ENCODE measurements at regions not wholly inside any gene's neighbourhood (a gene's known extent, or its start where the extent isn't known, plus 50 kb on each side); places are given as distances from the start of the nearest gene placed in this dataset.

GRCh38 chr6:6885521-6886170, 222.1 kb upstream of the RREB1 start:
- intact Hi-C loops (cut with DNase I; ENCODE audit: low total_unique reads): no loop called here
- Histone ChIP-seq H3K36me3 (no peaks in the 10 kb centered on the region), H3K4me3 (no peak overlapping the region), H3K27ac (no peak overlapping the region), H3K4me1 (no peaks in the 10 kb centered on the region), H3K9me3 (no peaks in the 10 kb centered on the region), H3K27me3 (no peaks in the 10 kb centered on the region)
- no peak for TF ChIP-seq CTCF (IDR thresholded peaks at IDR 0.05)
- TF ChIP-seq POLR2A (IDR thresholded peaks at IDR 0.05): no peak
- no peak for DNase-seq

GRCh38 chr6:6886171-6886885, 221.4 kb upstream of the RREB1 start:
- intact Hi-C loops (cut with DNase I; ENCODE audit: low total_unique reads): no loop called here

GRCh38 chr6:6886886-6887285, 220.9 kb upstream of the RREB1 start:
- Histone ChIP-seq H3K27ac (no peak overlapping the region), H3K9me3 (no peaks in the 10 kb centered on the region), H3K36me3 (no peaks in the 10 kb centered on the region), H3K4me1 (no peaks in the 10 kb centered on the region), H3K27me3 (no peaks in the 10 kb centered on the region), H3K4me3 (no peak overlapping the region)
- DNase-seq: no peak
- intact Hi-C loops (cut with DNase I; ENCODE audit: low total_unique reads): no loop called here
- no peak for TF ChIP-seq POLR2A (IDR thresholded peaks at IDR 0.05)
- TF ChIP-seq CTCF (IDR thresholded peaks at IDR 0.05): no peak

More at GRCh38 chr6:6886171-6886885, 221.4 kb upstream of the RREB1 start:
- H3K9me3 ChIP-seq: no peaks in the 10 kb centered on the region
- TF ChIP-seq CTCF (IDR thresholded peaks at IDR 0.05) (no peak), POLR2A (IDR thresholded peaks at IDR 0.05) (no peak)
- DNase-seq: no peak
- no peaks in the 10 kb centered on the region for H3K36me3 ChIP-seq
- no peak overlapping the region for H3K27ac ChIP-seq
- no peak overlapping the region for H3K4me3 ChIP-seq
- H3K4me1 ChIP-seq: no peaks in the 10 kb centered on the region
- H3K27me3 ChIP-seq: no peaks in the 10 kb centered on the region

- intact Hi-C loops (cut with DNase I; ENCODE audit: low total_unique reads): no loop called here
- no peak for DNase-seq
- Histone ChIP-seq H3K36me3 (no peaks in the 10 kb centered on the region), H3K27ac (no peak overlapping the region), H3K27me3 (no peaks in the 10 kb centered on the region), H3K4me1 (no peaks in the 10 kb centered on the region), H3K9me3 (no peaks in the 10 kb centered on the region), H3K4me3 (no peak overlapping the region)
- TF ChIP-seq POLR2A (IDR thresholded peaks at IDR 0.05) (no peak), CTCF (IDR thresholded peaks at IDR 0.05) (no peak)
Observed at GRCh38 chr6:6889601-6890000, 218.2 kb upstream of the RREB1 start.

- H3K27ac ChIP-seq: no peak overlapping the region
- H3K4me1 ChIP-seq: no peaks in the 10 kb centered on the region
- TF ChIP-seq POLR2A (IDR thresholded peaks at IDR 0.05): no peak
- TF ChIP-seq CTCF (IDR thresholded peaks at IDR 0.05): no peak
- peak in 1 of 2 donors; percentile 37 for DNase-seq
- no peaks in the 10 kb centered on the region for H3K9me3 ChIP-seq
- H3K27me3 ChIP-seq: no peaks in the 10 kb centered on the region
- no peak overlapping the region for H3K4me3 ChIP-seq
- intact Hi-C loops (cut with DNase I; ENCODE audit: low total_unique reads): no loop called here
- no peaks in the 10 kb centered on the region for H3K36me3 ChIP-seq
Observed at GRCh38 chr6:6890400-6890858, 217.3 kb upstream of the RREB1 start.

All from uterus (tissue), 3 donors.